K562 (cell line): ENCODE measurements at regions not wholly inside any gene's neighbourhood (a gene's known extent, or its start where the extent isn't known, plus 50 kb on each side); places are given as distances from the start of the nearest gene placed in this dataset.

Source experiments
- ATAC-seq: fragments of 200-7000 bp; cut with Tn5 transposase; 3 replicates; pipeline ENCODE4 v1.9.1; 2020; ENCODE audit warnings: moderate library complexity
- BruUV-seq: library from RNA; stranded (reverse); fragments of 400-500 nt; replicated peaks from 2 replicates; lab custom pipeline; 2021; lab: Mats Ljungman, UMichigan
- CTCF ChIA-PET: fragments of 300-600 bp; formaldehyde crosslinking; extraction: SDS; loops from one replicate; lab custom pipeline; 2021; ENCODE audit warnings: low intra/inter-chr PET ratio; lab: Yijun Ruan, JAX
- POLR2A ChIA-PET: fragments of 300-600, 350-650 bp; sonication (Branson Sonifier 250); formaldehyde crosslinking; extraction: SDS; loops from one replicate; lab custom pipeline; 2021; ENCODE audit warnings: antibody characterized with exemption, inconsistent platforms; lab: Yijun Ruan, JAX
- DNase-seq, 4 experiments: peaks; one replicate each; pipeline versions ENCODE4 v3.0.0 to v3.0.0-alpha.2; 2011 to 2018; ENCODE audit warnings: low spot score in 3 of 4, mixed read lengths in 3 of 4; ENCODE audit errors: extremely low read depth in 1 of 4
- FAIRE-seq: peaks from 2 replicates; lab custom pipeline; 2011; peaks lifted over from hg19 to GRCh38; lab: Jason Lieb, UNC
- H2AFZ ChIP-seq: 2 replicates; pipeline ENCODE4 v1.6.0; 2011; ENCODE audit warnings: low read depth, low read length, control low read depth, inconsistent platforms
- H3K27ac ChIP-seq: fragments of 200-600 bp; 3 replicates; pipeline ENCODE4 v1.8.0; 2011; ENCODE audit warnings: low read depth, mild to moderate bottlenecking, control low read depth, inconsistent platforms, low read length, moderate library complexity, mixed read lengths; ENCODE audit errors: extremely low read depth
- H3K27me3 ChIP-seq, 2 experiments: fragments of 300-600 bp in 1 of 2; 2 replicates in 1 of 2; 3 replicates in 1 of 2; pipeline versions ENCODE4 v1.6.0 to v1.8.0; 2011; ENCODE audit warnings: inconsistent platforms in 2 of 2, low read length in 2 of 2, mild to moderate bottlenecking in 1 of 2, mixed read lengths in 1 of 2, moderate library complexity in 1 of 2; ENCODE audit not compliant: control insufficient read depth in 2 of 2, insufficient read depth in 2 of 2
- H3K36me3 ChIP-seq: fragments of 300-600 bp; 3 replicates; pipeline ENCODE4 v1.8.0; 2011; ENCODE audit warnings: mild to moderate bottlenecking, low read length, inconsistent platforms; ENCODE audit not compliant: control insufficient read depth, insufficient read depth
- H3K4me1 ChIP-seq, 2 experiments: fragments of 200-600 bp in 1 of 2; replicated peaks in 1 of 2; 2 replicates in 1 of 2; 3 replicates in 1 of 2; pipeline versions ENCODE4 v1.5.1 to v1.8.0; 2011; ENCODE audit warnings: inconsistent platforms in 2 of 2, low read length in 2 of 2, mild to moderate bottlenecking in 1 of 2, mixed read lengths in 1 of 2, moderate library complexity in 1 of 2; ENCODE audit not compliant: control insufficient read depth in 2 of 2, insufficient read depth in 2 of 2
- H3K4me2 ChIP-seq: 2 replicates; pipeline ENCODE4 v1.6.1; 2011; ENCODE audit warnings: low read length, control low read depth, inconsistent platforms, mixed read lengths; ENCODE audit not compliant: insufficient read depth
- H3K4me3 ChIP-seq: fragments of 200-600 bp; sonication (generic), shearing (Covaris generic); 2 replicates; pipeline ENCODE4 v1.5.1; 2016; ENCODE audit warnings: control low read depth, inconsistent platforms
- H3K79me2 ChIP-seq: fragments of 200-600 bp; 3 replicates; pipeline ENCODE4 v1.8.0; 2011; ENCODE audit warnings: low read length, inconsistent platforms; ENCODE audit not compliant: control insufficient read depth, insufficient read depth
- H3K9ac ChIP-seq, 2 experiments: 2 replicates each; pipeline versions ENCODE4 v1.6.0 to v1.6.1; 2011; ENCODE audit warnings: low read depth in 2 of 2, low read length in 2 of 2, control low read depth in 1 of 2, inconsistent platforms in 1 of 2, mild to moderate bottlenecking in 1 of 2, mixed read lengths in 1 of 2; ENCODE audit not compliant: insufficient read depth in 1 of 2
- H3K9me1 ChIP-seq: one replicate; pipeline ENCODE4 v1.6.0; 2011; ENCODE audit warnings: inconsistent platforms, mild to moderate bottlenecking, low read length, moderate library complexity; ENCODE audit not compliant: control insufficient read depth, insufficient read depth
- H3K9me3 ChIP-seq: replicated peaks from 2 replicates; pipeline ENCODE4 v1.5.1; 2011; ENCODE audit warnings: low read depth, low read length, inconsistent platforms; ENCODE audit not compliant: control insufficient read depth, insufficient read depth
- H4K20me1 ChIP-seq: replicated peaks from 2 replicates; pipeline ENCODE4 v1.6.1; 2011; ENCODE audit warnings: low read length, inconsistent platforms, mixed read lengths; ENCODE audit not compliant: control insufficient read depth, insufficient read depth
- BACH1 ChIP-seq: fragments of 200-800 bp; sonication (Bioruptor generic); IDR thresholded peaks from 2 replicates; pipeline ENCODE4 v1.6.1; 2016; ENCODE audit warnings: missing genetic modification characterization, missing compliant biosample characterization
- CCNT2 ChIP-seq: IDR thresholded peaks from 2 replicates; pipeline ENCODE4 v1.6.1; 2011; ENCODE audit warnings: borderline replicate concordance, low read depth, mild to moderate bottlenecking, moderate library complexity, mixed read lengths, low read length; ENCODE audit not compliant: insufficient read length; ENCODE audit errors: extremely low read depth
- CHD4 ChIP-seq: fragments of 200-600 bp; sonication (generic); IDR thresholded peaks from 3 replicates; pipeline ENCODE4 v1.6.1; 2012; ENCODE audit warnings: low read depth, mild to moderate bottlenecking, mixed read lengths, low read length, inconsistent platforms; ENCODE audit not compliant: insufficient read depth, insufficient replicate concordance, poor library complexity, severe bottlenecking
- ID3 ChIP-seq, 2 experiments: fragments of 250-450 bp in 1 of 2; fragments of 450-650 bp in 1 of 2; sonication (Bioruptor Pico) in 1 of 2; IDR thresholded peaks; 2 replicates each; pipeline versions ENCODE4 v1.6.1 to v1.8.0; 2016 to 2021; ENCODE audit warnings: mild to moderate bottlenecking in 2 of 2, moderate library complexity in 2 of 2, missing compliant biosample characterization in 1 of 2, missing genetic modification characterization in 1 of 2
- MYC ChIP-seq, 2 experiments: fragments of 250-450 bp in 1 of 2; sonication (Bioruptor Pico) in 1 of 2; IDR thresholded peaks; 2 replicates each; pipeline versions ENCODE4 v1.5.1 to v1.6.1; 2012 to 2021; ENCODE audit warnings: low read depth in 2 of 2, borderline replicate concordance in 1 of 2, improper control_type of control experiment in 1 of 2, low read length in 1 of 2, mild to moderate bottlenecking in 1 of 2, moderate library complexity in 1 of 2
- SRSF3 ChIP-seq: fragments of 200-400 bp; formaldehyde crosslinking; IDR thresholded peaks from 2 replicates; pipeline ENCODE4 v1.6.1; 2016; ENCODE audit warnings: mild to moderate bottlenecking, low read length, moderate library complexity; ENCODE audit not compliant: insufficient read depth
- TAF9B ChIP-seq: fragments of 450-650 bp; IDR thresholded peaks from 2 replicates; pipeline ENCODE4 v1.6.1; 2018; ENCODE audit warnings: mild to moderate bottlenecking; ENCODE audit not compliant: partially characterized antibody
- TEAD4 ChIP-seq, 2 experiments: sonication (generic) in 1 of 2; formaldehyde crosslinking in 1 of 2; IDR thresholded peaks; 2 replicates each; pipeline versions ENCODE4 v1.6.1 to v1.8.0; 2012 to 2022; ENCODE audit warnings: borderline replicate concordance in 1 of 2, inconsistent platforms in 1 of 2, low read length in 1 of 2, mild to moderate bottlenecking in 1 of 2, missing genetic modification reagents in 1 of 2
- ZNF12 ChIP-seq: sonication (generic); formaldehyde crosslinking; IDR thresholded peaks from 2 replicates; pipeline ENCODE4 v1.4.0; 2020; ENCODE audit warnings: mild to moderate bottlenecking, missing genetic modification reagents
- ZNF444 ChIP-seq: fragments of 250-450 bp; sonication (Bioruptor Pico); IDR thresholded peaks from 2 replicates; pipeline ENCODE4 v1.4.0; 2020; ENCODE audit warnings: mild to moderate bottlenecking, moderate library complexity
- ZNF589 ChIP-seq: fragments of 200-800 bp; sonication (Bioruptor generic); IDR thresholded peaks from 2 replicates; pipeline ENCODE4 v1.6.1; 2016; ENCODE audit warnings: low read depth, missing genetic modification characterization, missing compliant biosample characterization
- WGBS: fragments of 100-300 bp; shearing (Covaris generic); methylation state at CpG from one replicate; pipeline ENCODE4 v1.1.6; 2016; ENCODE audit warnings: low coverage, mixed read lengths; ENCODE audit not compliant: insufficient coverage; ENCODE audit errors: missing lambda C conversion rate; 5-methylcytosine and 5-hydroxymethylcytosine counted together
- in situ Hi-C: fragments of 300-500 bp; cut with MboI; formaldehyde crosslinking; loops from 4 replicates; pipeline ENCODE4 v1.15.0; 2018; ENCODE audit warnings: inconsistent platforms, mixed read lengths
- intact Hi-C: fragments of 100-400 bp; cut with micrococcal nuclease; formaldehyde crosslinking; loops from 2 replicates; pipeline ENCODE4 v1.14.2; 2022
- TF ChIP-seq, protein P1 (sequence below): fragments of 250-450 bp; sonication (Bioruptor Pico); IDR thresholded peaks from 2 replicates; pipeline ENCODE4 v1.4.0; 2020; ENCODE audit warnings: mild to moderate bottlenecking
- TF ChIP-seq, protein P2 (sequence below): sonication (generic); formaldehyde crosslinking; IDR thresholded peaks from 2 replicates; pipeline ENCODE4 v1.8.1; 2023; ENCODE audit warnings: mild to moderate bottlenecking, missing genetic modification reagents

DNA sequence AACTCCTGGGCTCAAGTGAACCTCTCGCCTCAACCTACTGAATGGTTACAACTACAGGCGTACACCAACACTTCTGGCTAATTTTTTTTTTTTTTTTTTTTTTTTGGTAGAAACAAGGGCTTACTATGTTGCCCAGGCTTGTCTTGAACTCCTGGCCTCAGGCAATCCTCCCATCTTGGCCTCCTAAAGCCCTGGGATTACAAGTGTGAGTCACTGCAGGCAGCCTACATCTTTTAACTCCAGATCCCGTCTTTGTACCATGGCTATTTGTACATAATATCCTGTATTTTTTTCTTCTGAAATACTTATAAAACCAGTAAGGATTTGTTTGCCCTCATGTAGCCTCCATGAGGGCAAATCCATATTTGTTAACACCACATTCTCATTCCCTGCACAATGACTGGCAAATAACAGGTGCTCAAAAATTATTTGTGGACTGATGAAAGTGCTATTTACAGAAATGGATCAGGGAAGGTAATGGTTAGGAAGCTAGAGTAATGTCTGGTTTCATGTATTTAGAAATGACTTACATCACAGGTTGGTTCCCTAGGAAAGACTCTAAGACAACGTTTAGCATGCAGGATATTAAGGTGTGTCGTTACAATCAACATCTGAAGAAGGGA, 51.9 kb upstream of the POU5F2 start:
- H3K9ac ChIP-seq = no peak overlapping the region
- intact Hi-C loops (no loop called here), in situ Hi-C loops (no loop called here)
- TF ChIP-seq ID3 (CRISPR knock-in tag; IDR thresholded peaks at IDR 0.05) (no peak), ID3 (tag; IDR thresholded peaks at IDR 0.05) (no peak), TEAD4 (IDR thresholded peaks at IDR 0.05; ENCODE audit: low read length) (no peak), TEAD4 (CRISPR knock-in tag; IDR thresholded peaks at IDR 0.05; ENCODE audit: borderline replicate concordance) (no peak), MYC (IDR thresholded peaks at IDR 0.05; ENCODE audit: low read depth, low read length) (no peak), MYC (CRISPR knock-in tag; IDR thresholded peaks at IDR 0.05; ENCODE audit: borderline replicate concordance, low read depth) (no peak), BACH1 (no peak), ZNF589 (CRISPR knock-in tag) (no peak), ZNF444 (CRISPR knock-in tag) (no peak), CCNT2 (no peak), ZNF12 (CRISPR knock-in tag) (no peak), SRSF3 (no peak), TAF9B (no peak), CHD4 (no peak)
- TF ChIP-seq, protein P1, sequence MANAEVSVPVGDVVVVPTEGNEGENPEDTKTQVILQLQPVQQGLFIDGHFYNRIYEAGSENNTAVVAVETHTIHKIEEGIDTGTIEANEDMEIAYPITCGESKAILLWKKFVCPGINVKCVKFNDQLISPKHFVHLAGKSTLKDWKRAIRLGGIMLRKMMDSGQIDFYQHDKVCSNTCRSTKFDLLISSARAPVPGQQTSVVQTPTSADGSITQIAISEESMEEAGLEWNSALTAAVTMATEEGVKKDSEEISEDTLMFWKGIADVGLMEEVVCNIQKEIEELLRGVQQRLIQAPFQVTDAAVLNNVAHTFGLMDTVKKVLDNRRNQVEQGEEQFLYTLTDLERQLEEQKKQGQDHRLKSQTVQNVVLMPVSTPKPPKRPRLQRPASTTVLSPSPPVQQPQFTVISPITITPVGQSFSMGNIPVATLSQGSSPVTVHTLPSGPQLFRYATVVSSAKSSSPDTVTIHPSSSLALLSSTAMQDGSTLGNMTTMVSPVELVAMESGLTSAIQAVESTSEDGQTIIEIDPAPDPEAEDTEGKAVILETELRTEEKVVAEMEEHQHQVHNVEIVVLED = no peak
- TF ChIP-seq, protein P2, sequence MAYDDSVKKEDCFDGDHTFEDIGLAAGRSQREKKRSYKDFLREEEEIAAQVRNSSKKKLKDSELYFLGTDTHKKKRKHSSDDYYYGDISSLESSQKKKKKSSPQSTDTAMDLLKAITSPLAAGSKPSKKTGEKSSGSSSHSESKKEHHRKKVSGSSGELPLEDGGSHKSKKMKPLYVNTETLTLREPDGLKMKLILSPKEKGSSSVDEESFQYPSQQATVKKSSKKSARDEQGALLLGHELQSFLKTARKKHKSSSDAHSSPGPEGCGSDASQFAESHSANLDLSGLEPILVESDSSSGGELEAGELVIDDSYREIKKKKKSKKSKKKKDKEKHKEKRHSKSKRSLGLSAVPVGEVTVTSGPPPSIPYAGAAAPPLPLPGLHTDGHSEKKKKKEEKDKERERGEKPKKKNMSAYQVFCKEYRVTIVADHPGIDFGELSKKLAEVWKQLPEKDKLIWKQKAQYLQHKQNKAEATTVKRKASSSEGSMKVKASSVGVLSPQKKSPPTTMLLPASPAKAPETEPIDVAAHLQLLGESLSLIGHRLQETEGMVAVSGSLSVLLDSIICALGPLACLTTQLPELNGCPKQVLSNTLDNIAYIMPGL (CRISPR knock-in tag) = no peak
- ChIA-PET CTCF (no interaction called here), POLR2A (interaction anchor here (1.2 kb wide), 1 partner anchor 9 kb away, joined by 3 read pairs; no protein-coding TSS in a partner anchor)
- no peak overlapping the region for H3K4me3 ChIP-seq
- no peaks in the 10 kb centered on the region for H3K27me3 ChIP-seq
- no peak for ATAC-seq
- no peaks in the 10 kb centered on the region for H3K79me2 ChIP-seq
- FAIRE-seq = no peak
- DNase-seq = no peak
- no peaks in the 10 kb centered on the region for H3K9me3 ChIP-seq
- H3K36me3 ChIP-seq = no peaks in the 10 kb centered on the region
- BruUV-seq = no TSS peak
- no peaks in the 10 kb centered on the region for H3K9me1 ChIP-seq
- H3K4me2 ChIP-seq = no peak overlapping the region
- H3K4me1 ChIP-seq = no peaks in the 10 kb centered on the region
- H3K27ac ChIP-seq = no peak overlapping the region
- H4K20me1 ChIP-seq = no peaks in the 10 kb centered on the region
- 0% methylated on average over 5 of the region's 5 CpGs for WGBS
- no peak overlapping the region for H2AFZ ChIP-seq
